ENCODE measurements at regions not wholly inside any gene's neighbourhood (a gene's known extent, or its start where the extent isn't known, plus 50 kb on each side); places are given as distances from the start of the nearest gene placed in this dataset.

- intact Hi-C loops (cut with DNase I): no loop called here
- 39% methylated on average over 2 of the region's 2 CpGs for WGBS
- Histone ChIP-seq H3K36me3 (no peaks in the 10 kb centered on the region), H3K27me3 (replicated peaks; ENCODE audit: insufficient read depth) (no peaks in the 10 kb centered on the region), H3K9me3 (no peaks in the 10 kb centered on the region), H3K4me1 (replicated peaks) (no peaks in the 10 kb centered on the region), H3K27ac (no peak overlapping the region), H3K4me3 (no peak overlapping the region)
- TF ChIP-seq POLR2A (IDR thresholded peaks at IDR 0.05): no peak
- TF ChIP-seq POLR2AphosphoS5 (IDR thresholded peaks at IDR 0.05): no peak
- TF ChIP-seq CTCF (IDR thresholded peaks at IDR 0.05): no peak
- DNase-seq (ENCODE audit: low spot score): no peak
Observed at GRCh38 chr5:30686530-30686929, 507.0 kb upstream of the CDH6 start.

- Histone ChIP-seq H3K36me3 (no peaks in the 10 kb centered on the region), H3K27me3 (replicated peaks; ENCODE audit: insufficient read depth) (no peaks in the 10 kb centered on the region), H3K4me3 (no peak overlapping the region), H3K4me1 (replicated peaks) (no peaks in the 10 kb centered on the region), H3K9me3 (no peaks in the 10 kb centered on the region), H3K27ac (no peak overlapping the region)
- WGBS: 70% methylated on average over 1 of the region's 1 CpG
- no peak for TF ChIP-seq POLR2AphosphoS5 (IDR thresholded peaks at IDR 0.05)
- TF ChIP-seq POLR2A (IDR thresholded peaks at IDR 0.05): no peak
- TF ChIP-seq CTCF (IDR thresholded peaks at IDR 0.05): no peak
- intact Hi-C loops (cut with DNase I): no loop called here
- DNase-seq (ENCODE audit: low spot score): no peak
Observed at GRCh38 chr5:30676223-30676840, 517.2 kb upstream of the CDH6 start.

GRCh38 chr5:30667293-30667692 is 526.2 kb upstream of the CDH6 start:
- no peak for DNase-seq (ENCODE audit: low spot score)
- TF ChIP-seq POLR2A (IDR thresholded peaks at IDR 0.05): no peak
- no peak for TF ChIP-seq POLR2AphosphoS5 (IDR thresholded peaks at IDR 0.05)
- no peak for TF ChIP-seq CTCF (IDR thresholded peaks at IDR 0.05)
- H3K36me3 ChIP-seq: no peaks in the 10 kb centered on the region
- no peak overlapping the region for H3K27ac ChIP-seq
- H3K4me1 ChIP-seq (replicated peaks): no peaks in the 10 kb centered on the region
- 55% methylated on average over 1 of the region's 1 CpG for WGBS
- no peak overlapping the region for H3K4me3 ChIP-seq
- intact Hi-C loops (cut with DNase I): no loop called here
- H3K9me3 ChIP-seq: no peaks in the 10 kb centered on the region
- no peaks in the 10 kb centered on the region for H3K27me3 ChIP-seq (replicated peaks; ENCODE audit: insufficient read depth)

GRCh38 chr5:30663536-30663935 is 530.0 kb upstream of the CDH6 start:
- no peaks in the 10 kb centered on the region for H3K4me1 ChIP-seq (replicated peaks)
- H3K27ac ChIP-seq: no peak overlapping the region

More at GRCh38 chr5:30663536-30663935, 530.0 kb upstream of the CDH6 start:
- H3K9me3 ChIP-seq: no peaks in the 10 kb centered on the region
- no peak overlapping the region for H3K4me3 ChIP-seq
- no peaks in the 10 kb centered on the region for H3K36me3 ChIP-seq
- 52% methylated on average over 2 of the region's 2 CpGs for WGBS
- TF ChIP-seq CTCF (IDR thresholded peaks at IDR 0.05): no peak
- TF ChIP-seq POLR2A (IDR thresholded peaks at IDR 0.05): no peak
- intact Hi-C loops (cut with DNase I): no loop called here
- no peak for DNase-seq (ENCODE audit: low spot score)
- H3K27me3 ChIP-seq (replicated peaks; ENCODE audit: insufficient read depth): no peaks in the 10 kb centered on the region

Data from prostate gland (tissue), 2 donors.